Left lung (tissue), 4 donors: ENCODE measurements at regions not wholly inside any gene's neighbourhood (a gene's known extent, or its start where the extent isn't known, plus 50 kb on each side); places are given as distances from the start of the nearest gene placed in this dataset.

Experiments used
- ATAC-seq: fragments of 200-7000 bp; cut with Tn5 transposase; one replicate; pipeline ENCODE4 v1.9.1; 2020; ENCODE audit warnings: moderate library complexity
- DNase-seq, 4 donors: peaks; one replicate each; pipeline ENCODE4 v3.0.0-alpha.2; 2013 to 2020
- H3K27ac ChIP-seq, 2 donors: fragments of 200-600 bp; sonication (generic) in 1 of 2; one replicate each; pipeline versions ENCODE4 v1.5.0 to v1.8.0; 2020 to 2021
- H3K27me3 ChIP-seq, 2 donors: fragments of 200-600 bp; sonication (generic) in 1 of 2; one replicate each; pipeline versions ENCODE4 v1.5.0 to v1.8.0; 2020 to 2021
- H3K36me3 ChIP-seq, 2 donors: fragments of 200-600 bp; sonication (generic) in 1 of 2; one replicate each; pipeline versions ENCODE4 v1.5.0 to v1.8.0; 2020 to 2021
- H3K4me1 ChIP-seq, 2 donors: fragments of 200-600 bp; one replicate each; pipeline ENCODE4 v1.8.0; 2021
- H3K4me3 ChIP-seq, 2 donors: fragments of 200-600 bp; sonication (generic) in 1 of 2; one replicate each; pipeline versions ENCODE4 v1.5.0 to v1.8.0; 2020 to 2021; ENCODE audit warnings: mild to moderate bottlenecking in 1 of 2
- H3K9me3 ChIP-seq, 2 donors: fragments of 200-600 bp; sonication (generic) in 1 of 2; one replicate each; pipeline versions ENCODE4 v1.5.0 to v1.8.0; 2020 to 2021
- intact Hi-C, 2 donors: fragments of 100-400 bp; cut with DNase I; formaldehyde crosslinking; loops; one replicate each; pipeline versions ENCODE4 v1.11.2 to v1.14.2; 2022
- TF ChIP-seq, protein P1 (sequence below), 2 donors: fragments of 200-600 bp; sonication (generic) in 1 of 2; IDR thresholded peaks; one replicate each; pipeline versions ENCODE4 v1.5.0 to v1.8.0; 2021; ENCODE audit warnings: antibody characterized with exemption in 2 of 2
- donor health status: DM: no; HTN: yes; CAD: no.
- donor health status: DM: no; HTN: no; CAD: no.

DNA sequence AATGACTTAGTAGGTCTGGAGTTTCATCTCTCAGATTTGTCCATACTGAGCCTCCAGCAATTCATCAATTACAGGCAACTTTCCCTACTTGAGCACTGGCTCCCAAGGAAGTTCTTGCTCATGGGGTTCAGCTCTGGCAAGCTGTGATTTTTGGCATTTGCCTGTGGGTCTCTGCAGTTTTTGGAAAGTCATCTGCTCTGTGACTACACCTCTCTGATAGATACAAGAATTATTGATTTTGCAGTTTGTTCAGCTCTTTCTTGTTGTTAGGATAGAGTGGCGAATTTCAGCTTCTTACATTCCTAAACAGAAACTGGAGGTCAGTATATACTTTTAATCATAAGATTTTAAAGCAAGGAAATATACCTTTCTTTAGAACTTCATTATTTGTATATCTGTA lies 209.7 kb upstream of the NPY2R start:
- intact Hi-C loops = no loop called here
- Histone ChIP-seq H3K4me3 (no peak overlapping the region), H3K27me3 (no peaks in the 10 kb centered on the region), H3K4me1 (no peaks in the 10 kb centered on the region), H3K27ac (no peak overlapping the region), H3K36me3 (no peaks in the 10 kb centered on the region), H3K9me3 (no peaks in the 10 kb centered on the region)
- ATAC-seq (no peak), DNase-seq (no peak)
- TF ChIP-seq, protein P1, sequence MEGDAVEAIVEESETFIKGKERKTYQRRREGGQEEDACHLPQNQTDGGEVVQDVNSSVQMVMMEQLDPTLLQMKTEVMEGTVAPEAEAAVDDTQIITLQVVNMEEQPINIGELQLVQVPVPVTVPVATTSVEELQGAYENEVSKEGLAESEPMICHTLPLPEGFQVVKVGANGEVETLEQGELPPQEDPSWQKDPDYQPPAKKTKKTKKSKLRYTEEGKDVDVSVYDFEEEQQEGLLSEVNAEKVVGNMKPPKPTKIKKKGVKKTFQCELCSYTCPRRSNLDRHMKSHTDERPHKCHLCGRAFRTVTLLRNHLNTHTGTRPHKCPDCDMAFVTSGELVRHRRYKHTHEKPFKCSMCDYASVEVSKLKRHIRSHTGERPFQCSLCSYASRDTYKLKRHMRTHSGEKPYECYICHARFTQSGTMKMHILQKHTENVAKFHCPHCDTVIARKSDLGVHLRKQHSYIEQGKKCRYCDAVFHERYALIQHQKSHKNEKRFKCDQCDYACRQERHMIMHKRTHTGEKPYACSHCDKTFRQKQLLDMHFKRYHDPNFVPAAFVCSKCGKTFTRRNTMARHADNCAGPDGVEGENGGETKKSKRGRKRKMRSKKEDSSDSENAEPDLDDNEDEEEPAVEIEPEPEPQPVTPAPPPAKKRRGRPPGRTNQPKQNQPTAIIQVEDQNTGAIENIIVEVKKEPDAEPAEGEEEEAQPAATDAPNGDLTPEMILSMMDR (IDR thresholded peaks at IDR 0.05) = no peak

DNA sequence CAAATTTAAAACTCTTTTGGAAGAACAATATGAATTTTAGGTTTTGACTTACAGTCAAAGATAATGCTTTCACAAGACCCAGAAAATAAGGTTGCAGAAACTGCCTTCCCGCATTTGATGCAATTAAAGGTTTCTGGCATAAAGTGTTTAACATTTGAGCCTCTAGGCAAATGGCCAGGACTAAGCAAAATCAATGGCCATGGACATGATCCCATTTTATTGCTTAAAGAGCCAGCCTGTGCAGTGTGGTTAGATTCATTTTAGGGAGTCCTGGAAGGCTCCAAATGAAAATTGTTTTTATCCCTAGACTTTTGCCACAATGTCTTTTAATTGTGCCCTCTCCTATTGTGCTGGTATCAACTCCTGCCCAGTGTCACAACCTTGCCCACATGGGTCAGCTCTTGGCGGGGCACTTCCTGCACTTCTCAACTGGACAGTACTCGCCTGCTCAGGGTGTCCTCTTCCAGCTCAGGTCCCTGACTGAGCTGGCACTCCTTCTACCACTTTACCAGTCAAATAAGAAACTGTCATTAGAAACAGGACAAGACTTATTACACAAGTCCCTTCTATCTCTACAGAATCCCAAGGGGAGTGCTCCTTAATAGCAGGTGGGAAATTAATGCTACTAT lies 208.4 kb upstream of the NPY2R start:
- no peak overlapping the region for H3K4me3 ChIP-seq
- no peaks in the 10 kb centered on the region for H3K9me3 ChIP-seq
- ATAC-seq (no peak), DNase-seq (no peak)
- no peaks in the 10 kb centered on the region for H3K4me1 ChIP-seq
- H3K27ac ChIP-seq = no peak overlapping the region
- intact Hi-C loops = no loop called here
- TF ChIP-seq, protein P1 (IDR thresholded peaks at IDR 0.05) = no peak
- H3K36me3 ChIP-seq = no peaks in the 10 kb centered on the region
- no peaks in the 10 kb centered on the region for H3K27me3 ChIP-seq

DNA sequence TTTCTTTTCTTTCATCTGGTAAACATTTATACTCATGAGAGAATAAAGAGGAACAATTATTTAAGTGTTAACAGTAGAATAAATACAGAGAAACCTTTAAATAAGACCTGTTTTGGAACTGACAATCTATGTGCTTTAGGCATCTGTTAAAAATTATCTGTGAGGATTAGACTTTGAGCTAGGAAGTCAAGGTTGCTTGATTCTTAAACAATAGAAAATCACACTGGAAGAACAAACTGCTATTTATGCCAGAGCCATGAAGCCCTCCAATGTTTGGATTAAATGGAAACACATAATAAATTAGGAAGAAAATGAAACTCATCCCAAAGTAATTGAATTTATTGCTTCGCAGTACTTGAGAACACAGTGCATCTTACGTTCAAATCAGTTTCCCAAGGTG lies 207.2 kb upstream of the NPY2R start:
- TF ChIP-seq, protein P1 (IDR thresholded peaks at IDR 0.05) = no peak
- Histone ChIP-seq H3K4me1 (no peaks in the 10 kb centered on the region), H3K36me3 (no peaks in the 10 kb centered on the region), H3K9me3 (no peaks in the 10 kb centered on the region), H3K27ac (no peak overlapping the region), H3K27me3 (no peaks in the 10 kb centered on the region), H3K4me3 (no peak overlapping the region)
- no peak for DNase-seq
- no peak for ATAC-seq
- intact Hi-C loops = no loop called here

DNA sequence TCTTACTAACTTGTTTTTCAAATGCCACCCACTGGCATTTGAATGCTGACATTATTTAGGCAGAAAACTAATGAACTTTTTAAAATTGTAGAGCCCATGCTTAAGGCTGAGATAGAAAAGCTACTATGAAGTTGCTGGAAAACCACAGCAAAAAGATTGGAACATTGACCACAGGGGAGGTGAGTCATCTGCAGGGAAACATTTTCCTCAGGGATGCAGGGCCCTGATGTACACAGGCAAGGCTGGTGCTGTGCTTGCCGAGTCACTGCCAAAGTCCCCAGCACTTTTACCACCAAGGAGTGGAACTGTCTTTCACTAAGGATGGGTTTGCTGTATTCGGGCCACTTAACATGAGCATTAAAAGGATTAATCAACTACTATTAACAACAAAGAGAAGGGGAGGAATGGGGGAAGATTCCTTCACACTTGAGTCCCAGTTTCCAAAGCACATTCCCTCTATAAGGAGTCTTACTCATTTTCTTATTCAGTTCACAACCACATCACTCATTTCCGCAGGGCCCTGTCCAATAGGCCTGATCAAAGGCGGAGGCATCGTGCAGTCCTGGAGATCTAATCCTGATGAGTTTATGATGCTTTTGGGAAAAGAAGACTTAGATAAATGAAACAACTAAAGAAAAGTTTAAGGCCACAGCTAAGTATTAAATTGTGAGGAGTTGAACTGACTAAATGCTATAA lies 202.9 kb upstream of the NPY2R start:
- DNase-seq (no peak), ATAC-seq (no peak)
- H3K4me3 ChIP-seq = no peak overlapping the region
- H3K4me1 ChIP-seq = no peaks in the 10 kb centered on the region
- H3K27ac ChIP-seq = no peak overlapping the region
- intact Hi-C loops = no loop called here
- H3K27me3 ChIP-seq = no peaks in the 10 kb centered on the region
- no peaks in the 10 kb centered on the region for H3K36me3 ChIP-seq
- TF ChIP-seq, protein P1 (IDR thresholded peaks at IDR 0.05) = no peak
- no peaks in the 10 kb centered on the region for H3K9me3 ChIP-seq

DNA sequence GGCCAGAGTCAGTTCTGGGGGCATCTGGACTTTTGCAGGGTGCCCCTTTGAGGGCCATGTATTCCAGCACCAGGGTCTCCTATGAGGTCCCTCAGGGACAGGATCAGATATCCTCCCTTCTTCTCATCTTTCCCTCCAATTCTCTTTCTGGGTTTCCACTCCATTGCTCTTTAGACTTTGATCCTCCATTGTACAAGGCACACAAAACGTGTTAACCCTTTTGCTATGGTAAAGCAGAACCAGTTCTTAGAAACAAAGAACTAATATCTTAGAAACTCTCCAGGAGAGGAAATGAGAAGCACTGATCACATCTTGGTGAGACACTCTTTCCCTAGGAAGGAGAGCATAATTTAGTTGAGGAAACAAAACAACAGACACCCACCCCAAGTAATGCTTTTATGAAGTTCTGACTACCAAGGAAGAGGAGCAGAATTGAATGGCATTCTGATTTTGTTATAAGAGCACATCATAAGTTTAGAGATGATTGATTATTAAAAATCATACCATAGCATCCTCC lies 200.7 kb upstream of the NPY2R start:
- H3K4me1 ChIP-seq = no peaks in the 10 kb centered on the region
- H3K9me3 ChIP-seq = no peaks in the 10 kb centered on the region
- no peak for DNase-seq
- no peak overlapping the region for H3K27ac ChIP-seq
- no peak overlapping the region for H3K4me3 ChIP-seq
- ATAC-seq = no peak
- intact Hi-C loops = no loop called here
- H3K27me3 ChIP-seq = no peaks in the 10 kb centered on the region
- H3K36me3 ChIP-seq = no peaks in the 10 kb centered on the region
- TF ChIP-seq, protein P1 (IDR thresholded peaks at IDR 0.05) = no peak
